Activated B cell treated with CpG ODN at 0.5 μM for 24 hours (primary cell): ENCODE measurements at regions not wholly inside any gene's neighbourhood (a gene's known extent, or its start where the extent isn't known, plus 50 kb on each side); places are given as distances from the start of the nearest gene placed in this dataset.

Source experiments
- ATAC-seq: fragments of 200-7000 bp; cut with Tn5 transposase; one replicate; pipeline ENCODE4 v1.10.0; 2021; ENCODE audit warnings: low read depth, mild to moderate bottlenecking, moderate library complexity
- CTCF ChIA-PET: fragments of 350-600 bp; sonication (Branson Sonifier 250); formaldehyde crosslinking; loops from one replicate; lab custom pipeline; 2021; ENCODE audit warnings: antibody characterized with exemption; lab: Charles Lee
- POLR2A ChIA-PET: fragments of 350-600 bp; sonication (Branson Sonifier 250); formaldehyde crosslinking; loops from one replicate; lab custom pipeline; 2021; ENCODE audit warnings: antibody characterized with exemption; lab: Charles Lee
- DNase-seq: peaks from one replicate; pipeline ENCODE4 v3.0.0; 2022
- H3K27ac Mint-ChIP-seq: one replicate; pipeline ENCODE4 v1.8.0; 2020; ENCODE audit warnings: mixed read lengths
- H3K27me3 Mint-ChIP-seq: one replicate; pipeline ENCODE4 v1.8.0; 2021; ENCODE audit warnings: mixed read lengths
- H3K36me3 Mint-ChIP-seq: one replicate; pipeline ENCODE4 v1.8.0; 2021; ENCODE audit warnings: low read depth, mixed read lengths
- H3K4me1 Mint-ChIP-seq: one replicate; pipeline ENCODE4 v1.8.0; 2021; ENCODE audit warnings: mixed read lengths
- H3K4me3 Mint-ChIP-seq: one replicate; pipeline ENCODE4 v1.8.0; 2020; ENCODE audit warnings: mild to moderate bottlenecking, mixed read lengths
- H3K9me3 Mint-ChIP-seq: one replicate; pipeline ENCODE4 v1.8.0; 2020; ENCODE audit warnings: mixed read lengths
- intact Hi-C: fragments of 100-400 bp; cut with micrococcal nuclease; formaldehyde crosslinking; loops from one replicate; pipeline ENCODE4 v1.15.1; 2024
- TF ChIP-seq, protein P1 (sequence below): fragments of 200-600 bp; IDR thresholded peaks from one replicate; pipeline ENCODE4 v1.8.0; 2022; ENCODE audit warnings: antibody characterized with exemption, mild to moderate bottlenecking

DNA sequence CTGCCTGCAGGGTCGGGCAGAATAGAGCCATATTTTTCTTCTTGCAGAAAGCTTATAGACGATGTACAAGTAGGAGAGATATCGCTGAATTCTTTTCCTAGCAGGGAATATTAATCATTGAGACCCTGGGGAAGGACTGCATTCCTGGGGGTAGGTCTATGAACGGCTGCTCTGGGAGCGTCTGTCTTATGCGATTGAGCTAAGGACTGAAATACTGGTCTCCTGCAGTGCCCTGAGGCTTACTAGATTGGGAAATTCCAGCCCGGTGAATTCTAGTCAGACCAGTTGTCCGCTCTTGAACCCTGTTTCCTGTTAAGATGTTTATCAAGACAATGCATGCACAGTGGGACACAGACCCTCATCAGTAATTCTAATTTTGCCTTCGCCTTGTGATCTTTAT lies 59.8 kb upstream of the UBAC2 start:
- Mint-ChIP-seq H3K9me3 (no peaks in the 10 kb centered on the region), H3K4me3 (no peak overlapping the region), H3K4me1 (no peaks in the 10 kb centered on the region), H3K27ac (no peak overlapping the region), H3K27me3 (peaks cover 19% of the 10 kb centered on the region), H3K36me3 (no peaks in the 10 kb centered on the region)
- ChIA-PET POLR2A (no interaction called here), CTCF (no interaction called here)
- ATAC-seq (no peak), DNase-seq (no peak)
- intact Hi-C loops = no loop called here
- TF ChIP-seq, protein P1, sequence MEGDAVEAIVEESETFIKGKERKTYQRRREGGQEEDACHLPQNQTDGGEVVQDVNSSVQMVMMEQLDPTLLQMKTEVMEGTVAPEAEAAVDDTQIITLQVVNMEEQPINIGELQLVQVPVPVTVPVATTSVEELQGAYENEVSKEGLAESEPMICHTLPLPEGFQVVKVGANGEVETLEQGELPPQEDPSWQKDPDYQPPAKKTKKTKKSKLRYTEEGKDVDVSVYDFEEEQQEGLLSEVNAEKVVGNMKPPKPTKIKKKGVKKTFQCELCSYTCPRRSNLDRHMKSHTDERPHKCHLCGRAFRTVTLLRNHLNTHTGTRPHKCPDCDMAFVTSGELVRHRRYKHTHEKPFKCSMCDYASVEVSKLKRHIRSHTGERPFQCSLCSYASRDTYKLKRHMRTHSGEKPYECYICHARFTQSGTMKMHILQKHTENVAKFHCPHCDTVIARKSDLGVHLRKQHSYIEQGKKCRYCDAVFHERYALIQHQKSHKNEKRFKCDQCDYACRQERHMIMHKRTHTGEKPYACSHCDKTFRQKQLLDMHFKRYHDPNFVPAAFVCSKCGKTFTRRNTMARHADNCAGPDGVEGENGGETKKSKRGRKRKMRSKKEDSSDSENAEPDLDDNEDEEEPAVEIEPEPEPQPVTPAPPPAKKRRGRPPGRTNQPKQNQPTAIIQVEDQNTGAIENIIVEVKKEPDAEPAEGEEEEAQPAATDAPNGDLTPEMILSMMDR = no peak

DNA sequence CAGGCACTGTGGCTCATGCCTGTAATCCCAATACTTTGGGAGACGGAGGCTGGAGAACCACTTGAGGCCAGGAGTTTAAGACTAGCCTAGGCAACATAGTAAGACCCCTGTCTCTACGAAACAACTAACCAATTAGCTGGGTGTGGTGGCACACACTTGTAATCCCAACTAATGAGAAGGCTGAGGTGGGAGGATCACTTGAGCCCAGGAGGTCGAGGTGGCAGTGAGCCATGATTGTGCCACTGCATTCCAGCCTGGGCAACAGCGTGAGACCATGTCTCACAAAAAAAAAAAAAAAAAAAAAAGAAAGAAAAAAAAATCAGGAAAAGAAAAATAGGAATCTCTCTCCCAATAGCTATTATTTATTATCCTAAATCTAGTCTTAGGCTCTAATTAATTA lies 56.8 kb upstream of the UBAC2 start:
- ATAC-seq (no peak), DNase-seq (no peak)
- ChIA-PET POLR2A (interaction anchor here (0.5 kb wide), 1 partner anchor 514 kb away, joined by 3 read pairs; no protein-coding TSS in a partner anchor), CTCF (no interaction called here)
- Mint-ChIP-seq H3K4me1 (no peaks in the 10 kb centered on the region), H3K9me3 (no peaks in the 10 kb centered on the region), H3K4me3 (no peak overlapping the region), H3K27me3 (peaks cover 28% of the 10 kb centered on the region), H3K36me3 (no peaks in the 10 kb centered on the region), H3K27ac (no peak overlapping the region)
- TF ChIP-seq, protein P1 = no peak
- intact Hi-C loops = no loop called here

DNA sequence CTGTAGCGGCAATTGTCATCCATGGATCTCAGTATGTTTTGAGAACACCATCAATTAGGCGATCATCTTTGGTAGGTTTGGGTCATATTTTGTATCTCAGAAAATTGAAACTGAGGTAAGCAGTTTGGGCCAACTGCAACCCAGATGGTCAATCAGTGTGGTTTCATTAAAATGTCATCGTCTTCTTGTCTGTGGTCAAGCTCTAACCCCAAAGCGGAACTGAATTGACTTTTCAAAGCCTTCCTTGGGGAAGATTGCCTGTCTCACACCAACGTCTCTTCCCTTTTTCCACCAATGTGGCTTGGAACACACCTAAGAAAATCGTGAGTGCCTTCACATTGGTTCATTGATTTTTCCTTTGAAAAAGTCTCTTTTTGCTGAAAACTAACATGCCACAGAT lies 56.3 kb upstream of the UBAC2 start:
- H3K4me1 Mint-ChIP-seq = no peaks in the 10 kb centered on the region
- no peaks in the 10 kb centered on the region for H3K36me3 Mint-ChIP-seq
- H3K4me3 Mint-ChIP-seq = no peak overlapping the region
- TF ChIP-seq, protein P1 = no peak
- no peak for DNase-seq
- H3K27me3 Mint-ChIP-seq = peaks cover 28% of the 10 kb centered on the region
- POLR2A ChIA-PET = interaction anchor here (0.5 kb wide), 1 partner anchor 513 kb away, joined by 3 read pairs; no protein-coding TSS in a partner anchor
- H3K27ac Mint-ChIP-seq = no peak overlapping the region
- H3K9me3 Mint-ChIP-seq = no peaks in the 10 kb centered on the region
- CTCF ChIA-PET = no interaction called here
- no peak for ATAC-seq
- intact Hi-C loops = no loop called here

DNA sequence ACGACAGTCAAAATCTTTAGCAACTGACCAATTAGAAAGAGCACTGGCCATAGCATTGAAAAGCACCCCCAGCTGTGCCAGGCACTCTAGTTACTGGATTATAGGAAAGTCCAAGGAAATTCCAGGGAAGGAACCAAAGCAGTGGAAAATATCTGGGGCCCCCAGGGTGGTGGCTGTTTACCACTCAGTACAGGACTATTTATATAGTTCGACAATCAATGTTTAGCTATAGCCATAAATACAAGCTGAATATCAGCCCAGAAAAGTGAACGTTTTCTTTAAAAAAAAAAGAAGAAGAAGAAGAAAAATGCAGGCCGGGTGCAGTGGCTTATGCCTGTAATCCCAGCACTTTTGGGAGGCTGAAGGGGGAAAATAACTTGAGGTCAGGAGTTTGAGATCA lies 55.2 kb upstream of the UBAC2 start:
- DNase-seq = no peak
- H3K4me3 Mint-ChIP-seq = no peak overlapping the region
- POLR2A ChIA-PET = no interaction called here
- H3K9me3 Mint-ChIP-seq = no peaks in the 10 kb centered on the region
- intact Hi-C loops = no loop called here
- TF ChIP-seq, protein P1 = no peak
- H3K27ac Mint-ChIP-seq = no peak overlapping the region
- no peaks in the 10 kb centered on the region for H3K4me1 Mint-ChIP-seq
- H3K36me3 Mint-ChIP-seq = no peaks in the 10 kb centered on the region
- ATAC-seq = no peak
- peaks cover 32% of the 10 kb centered on the region for H3K27me3 Mint-ChIP-seq
- CTCF ChIA-PET = no interaction called here

DNA sequence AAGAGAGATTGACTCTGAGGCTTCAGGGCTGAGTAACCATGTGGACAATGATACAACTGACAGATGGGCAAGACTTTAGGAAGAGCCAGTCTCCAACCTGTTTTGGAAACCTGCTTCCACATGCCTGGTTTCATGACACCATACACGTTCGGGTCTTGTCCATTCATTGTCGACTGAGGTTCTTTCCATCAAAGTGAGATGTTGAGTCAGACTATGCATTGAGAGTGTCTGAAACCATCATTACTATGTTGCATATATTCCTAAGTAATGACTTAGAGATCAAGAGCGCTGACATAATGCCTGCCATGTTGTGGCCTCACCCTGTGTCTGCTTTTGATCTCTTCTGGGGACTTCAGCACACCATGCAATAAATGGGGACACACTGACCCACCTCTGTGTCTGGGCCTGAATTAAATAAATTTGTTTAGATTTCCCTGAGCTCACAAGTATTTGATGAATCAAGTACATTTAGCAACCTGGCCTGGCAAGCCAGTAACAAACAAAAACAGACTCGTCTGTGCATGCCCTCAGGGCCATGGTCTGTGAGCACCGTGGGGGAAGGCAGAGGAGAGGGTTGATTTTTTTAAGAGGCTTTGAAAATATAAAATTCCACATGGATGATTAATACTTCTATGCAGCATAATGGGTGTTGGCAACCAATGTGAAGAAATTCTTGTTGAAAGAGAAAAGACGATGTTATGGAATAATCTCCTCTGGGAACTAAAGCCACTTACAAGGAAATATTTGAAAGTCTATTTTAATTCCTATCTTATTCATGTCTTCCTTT lies 49.9 kb upstream of the UBAC2 start:
- no peaks in the 10 kb centered on the region for H3K36me3 Mint-ChIP-seq
- no peak for DNase-seq
- no peak overlapping the region for H3K4me3 Mint-ChIP-seq
- no peaks in the 10 kb centered on the region for H3K4me1 Mint-ChIP-seq
- peaks cover 14% of the 10 kb centered on the region for H3K27me3 Mint-ChIP-seq
- no peak for ATAC-seq
- no peaks in the 10 kb centered on the region for H3K9me3 Mint-ChIP-seq
- no peak overlapping the region for H3K27ac Mint-ChIP-seq
- intact Hi-C loops = no loop called here
- ChIA-PET CTCF (no interaction called here), POLR2A (interaction anchor here (0.5 kb wide), 1 partner anchor 20 kb away, joined by 6 read pairs; no protein-coding TSS in a partner anchor)
- TF ChIP-seq, protein P1 = no peak
